ENCODE measurements at regions not wholly inside any gene's neighbourhood (a gene's known extent, or its start where the extent isn't known, plus 50 kb on each side); places are given as distances from the start of the nearest gene placed in this dataset.
"Not testable (repeated sequence)": the region's sequence is repeated elsewhere in the genome, so short reads cannot be mapped to it uniquely, and the experiment has no call there.

- in situ Hi-C loops (cut with MboI; ENCODE audit: low sequenced_read_pairs): no loop called here
- no peak for DNase-seq (ENCODE audit: low spot score in 2 of 2)
- no peaks in the 10 kb centered on the region for H3K4me1 ChIP-seq
- H3K36me3 ChIP-seq (replicated peaks): no peaks in the 10 kb centered on the region
- H3K4me3 ChIP-seq: no peak overlapping the region
- no peaks in the 10 kb centered on the region for H3K9me3 ChIP-seq
- no peaks in the 10 kb centered on the region for H3K27me3 ChIP-seq (ENCODE audit: low read depth)
These were observed 229.2 kb downstream of the MAP2K6 start for GRCh38 chr17:69643686-69644085.

- Histone ChIP-seq H3K4me1 (no peaks in the 10 kb centered on the region), H3K9me3 (no peaks in the 10 kb centered on the region), H3K36me3 (replicated peaks) (no peaks in the 10 kb centered on the region), H3K4me3 (no peak overlapping the region), H3K27me3 (ENCODE audit: low read depth) (no peaks in the 10 kb centered on the region)
- DNase-seq (ENCODE audit: low spot score in 2 of 2): no peak
- in situ Hi-C loops (cut with MboI; ENCODE audit: low sequenced_read_pairs): no loop called here
These were observed 232.2 kb downstream of the MAP2K6 start for GRCh38 chr17:69646729-69647128.

GRCh38 chr17:69650881-69651280 is 236.4 kb downstream of the MAP2K6 start:
- H3K4me3 ChIP-seq: no peak overlapping the region
- H3K9me3 ChIP-seq: no peaks in the 10 kb centered on the region
- no peaks in the 10 kb centered on the region for H3K36me3 ChIP-seq (replicated peaks)
- no peaks in the 10 kb centered on the region for H3K4me1 ChIP-seq
- in situ Hi-C loops (cut with MboI; ENCODE audit: low sequenced_read_pairs): no loop called here
- no peaks in the 10 kb centered on the region for H3K27me3 ChIP-seq (ENCODE audit: low read depth)
- DNase-seq (ENCODE audit: low spot score in 2 of 2): no peak

GRCh38 chr17:69651921-69652320 is 237.4 kb downstream of the MAP2K6 start:
- Histone ChIP-seq H3K36me3 (replicated peaks) (no peaks in the 10 kb centered on the region), H3K4me1 (no peaks in the 10 kb centered on the region), H3K4me3 (no peak overlapping the region), H3K27me3 (ENCODE audit: low read depth) (no peaks in the 10 kb centered on the region), H3K9me3 (no peaks in the 10 kb centered on the region)
- DNase-seq (ENCODE audit: low spot score in 2 of 2): no peak
- in situ Hi-C loops (cut with MboI; ENCODE audit: low sequenced_read_pairs): no loop called here

- H3K4me3 ChIP-seq: no peak overlapping the region
- no peaks in the 10 kb centered on the region for H3K4me1 ChIP-seq
- in situ Hi-C loops (cut with MboI; ENCODE audit: low sequenced_read_pairs): no loop called here
- no peaks in the 10 kb centered on the region for H3K9me3 ChIP-seq
- no peak for DNase-seq (ENCODE audit: low spot score in 2 of 2)
- H3K36me3 ChIP-seq (replicated peaks): no peaks in the 10 kb centered on the region
- H3K27me3 ChIP-seq (ENCODE audit: low read depth): no peaks in the 10 kb centered on the region
These were observed 240.7 kb downstream of the MAP2K6 start for GRCh38 chr17:69654981-69655855.

- no peaks in the 10 kb centered on the region for H3K9me3 ChIP-seq
- in situ Hi-C loops (cut with MboI; ENCODE audit: low sequenced_read_pairs): no loop called here
- no peaks in the 10 kb centered on the region for H3K27me3 ChIP-seq (ENCODE audit: low read depth)
- H3K4me3 ChIP-seq: no peak overlapping the region
- no peaks in the 10 kb centered on the region for H3K4me1 ChIP-seq
- DNase-seq (ENCODE audit: low spot score in 2 of 2): no peak
- no peaks in the 10 kb centered on the region for H3K36me3 ChIP-seq (replicated peaks)
These were observed 241.4 kb downstream of the MAP2K6 start for GRCh38 chr17:69655902-69656301.

- Histone ChIP-seq H3K4me3 (no peak overlapping the region), H3K36me3 (replicated peaks) (no peaks in the 10 kb centered on the region), H3K27me3 (ENCODE audit: low read depth) (no peaks in the 10 kb centered on the region), H3K9me3 (no peaks in the 10 kb centered on the region), H3K4me1 (no peaks in the 10 kb centered on the region)
- in situ Hi-C loops (cut with MboI; ENCODE audit: low sequenced_read_pairs): no loop called here
- no peak for DNase-seq (ENCODE audit: low spot score in 2 of 2)
These were observed 255.1 kb downstream of the MAP2K6 start for GRCh38 chr17:69669441-69670178.

GRCh38 chr17:69672924-69673323 is 258.4 kb downstream of the MAP2K6 start:
- Histone ChIP-seq H3K27me3 (ENCODE audit: low read depth) (no peaks in the 10 kb centered on the region), H3K4me3 (no peak overlapping the region), H3K4me1 (no peaks in the 10 kb centered on the region), H3K36me3 (replicated peaks) (no peaks in the 10 kb centered on the region), H3K9me3 (no peaks in the 10 kb centered on the region)
- no peak for DNase-seq (ENCODE audit: low spot score in 2 of 2)
- in situ Hi-C loops (cut with MboI; ENCODE audit: low sequenced_read_pairs): no loop called here

GRCh38 chr17:69677130-69677529 is 262.6 kb downstream of the MAP2K6 start:
- DNase-seq (ENCODE audit: low spot score in 2 of 2): no peak
- H3K4me3 ChIP-seq: no peak overlapping the region
- no peaks in the 10 kb centered on the region for H3K27me3 ChIP-seq (ENCODE audit: low read depth)
- H3K9me3 ChIP-seq: no peaks in the 10 kb centered on the region
- in situ Hi-C loops (cut with MboI; ENCODE audit: low sequenced_read_pairs): no loop called here
- H3K4me1 ChIP-seq: no peaks in the 10 kb centered on the region
- H3K36me3 ChIP-seq (replicated peaks): no peaks in the 10 kb centered on the region

GRCh38 chr17:69678206-69678605 is 263.7 kb downstream of the MAP2K6 start:
- no peak overlapping the region for H3K4me3 ChIP-seq
- no peak for DNase-seq (ENCODE audit: low spot score in 2 of 2)
- in situ Hi-C loops (cut with MboI; ENCODE audit: low sequenced_read_pairs): no loop called here
- H3K9me3 ChIP-seq: no peaks in the 10 kb centered on the region
- no peaks in the 10 kb centered on the region for H3K4me1 ChIP-seq
- H3K36me3 ChIP-seq (replicated peaks): no peaks in the 10 kb centered on the region
- H3K27me3 ChIP-seq (ENCODE audit: low read depth): no peaks in the 10 kb centered on the region

GRCh38 chr17:69679829-69680228 is 265.3 kb downstream of the MAP2K6 start:
- in situ Hi-C loops (cut with MboI; ENCODE audit: low sequenced_read_pairs): no loop called here
- Histone ChIP-seq H3K4me1 (no peaks in the 10 kb centered on the region), H3K36me3 (replicated peaks) (no peaks in the 10 kb centered on the region), H3K4me3 (no peak overlapping the region), H3K9me3 (no peaks in the 10 kb centered on the region), H3K27me3 (ENCODE audit: low read depth) (no peaks in the 10 kb centered on the region)
- no peak for DNase-seq (ENCODE audit: low spot score in 2 of 2)

GRCh38 chr17:69684251-69684650 is 269.8 kb downstream of the MAP2K6 start:
- H3K36me3 ChIP-seq (replicated peaks): no peaks in the 10 kb centered on the region
- H3K4me1 ChIP-seq: no peaks in the 10 kb centered on the region
- H3K27me3 ChIP-seq (ENCODE audit: low read depth): no peaks in the 10 kb centered on the region
- H3K9me3 ChIP-seq: no peaks in the 10 kb centered on the region
- DNase-seq (ENCODE audit: low spot score in 2 of 2): no peak
- H3K4me3 ChIP-seq: no peak overlapping the region
- in situ Hi-C loops (cut with MboI; ENCODE audit: low sequenced_read_pairs): no loop called here

- DNase-seq (ENCODE audit: low spot score in 2 of 2); H3K9me3 ChIP-seq; in situ Hi-C loops (cut with MboI; ENCODE audit: low sequenced_read_pairs); H3K4me1 ChIP-seq; H3K36me3 ChIP-seq (replicated peaks); H3K27me3 ChIP-seq (ENCODE audit: low read depth); H3K4me3 ChIP-seq: not testable (repeated sequence)
These were observed 270.7 kb downstream of the MAP2K6 start for GRCh38 chr17:69685150-69685549.

GRCh38 chr17:69690531-69690930 is 276.0 kb downstream of the MAP2K6 start:
- no peaks in the 10 kb centered on the region for H3K9me3 ChIP-seq
- H3K4me1 ChIP-seq: no peaks in the 10 kb centered on the region
- no peaks in the 10 kb centered on the region for H3K36me3 ChIP-seq (replicated peaks)
- no peak overlapping the region for H3K4me3 ChIP-seq
- H3K27me3 ChIP-seq (ENCODE audit: low read depth): no peaks in the 10 kb centered on the region
- DNase-seq (ENCODE audit: low spot score in 2 of 2): no peak
- in situ Hi-C loops (cut with MboI; ENCODE audit: low sequenced_read_pairs): no loop called here

Measured in HAP-1 (cell line).